HL-60 (cell line): ENCODE measurements at regions not wholly inside any gene's neighbourhood (a gene's known extent, or its start where the extent isn't known, plus 50 kb on each side); places are given as distances from the start of the nearest gene placed in this dataset.

ENCODE experiments used
- DNase-seq, 2 experiments: peaks; one replicate each; pipeline ENCODE4 v3.0.0-alpha.2; 2010 to 2020; ENCODE audit warnings: low read depth in 1 of 2, low spot score in 1 of 2
- H3K27ac ChIP-seq: fragments of 250-450 bp; sonication (Bioruptor Pico); replicated peaks from 2 replicates; pipeline ENCODE4 v1.5.1; 2020; ENCODE audit warnings: mild to moderate bottlenecking, moderate library complexity
- H3K27me3 ChIP-seq: fragments of 250-450 bp; sonication (Bioruptor Pico); 2 replicates; pipeline ENCODE4 v1.5.1; 2021; ENCODE audit warnings: mild to moderate bottlenecking, moderate library complexity; ENCODE audit not compliant: insufficient read depth, poor library complexity, severe bottlenecking
- H3K4me3 ChIP-seq: replicated peaks from 2 replicates; pipeline ENCODE4 v1.5.1; 2011; ENCODE audit warnings: mild to moderate bottlenecking, control low read depth, low read length; ENCODE audit not compliant: insufficient read depth
- CTCF ChIP-seq: IDR thresholded peaks from one replicate; pipeline ENCODE4 v1.5.1; 2011; ENCODE audit warnings: low read length, control low read depth, inconsistent platforms; ENCODE audit not compliant: insufficient read depth
- GABPA ChIP-seq: IDR thresholded peaks from 2 replicates; pipeline ENCODE4 v1.6.1; 2012; ENCODE audit warnings: low read depth
- POLR2AphosphoS5 ChIP-seq: IDR thresholded peaks from 2 replicates; pipeline ENCODE4 v1.6.1; 2012; ENCODE audit warnings: low read depth
- SPI1 ChIP-seq: IDR thresholded peaks from 2 replicates; pipeline ENCODE4 v1.6.1; 2012; ENCODE audit warnings: low read depth, mild to moderate bottlenecking, borderline replicate concordance
- TF ChIP-seq, protein P1 (sequence below): IDR thresholded peaks from 2 replicates; pipeline ENCODE4 v1.6.1; 2012; ENCODE audit warnings: low read depth; ENCODE audit not compliant: insufficient replicate concordance

- TF ChIP-seq GABPA (no peak), POLR2AphosphoS5 (no peak), CTCF (no peak), SPI1 (no peak)
- TF ChIP-seq, protein P1, sequence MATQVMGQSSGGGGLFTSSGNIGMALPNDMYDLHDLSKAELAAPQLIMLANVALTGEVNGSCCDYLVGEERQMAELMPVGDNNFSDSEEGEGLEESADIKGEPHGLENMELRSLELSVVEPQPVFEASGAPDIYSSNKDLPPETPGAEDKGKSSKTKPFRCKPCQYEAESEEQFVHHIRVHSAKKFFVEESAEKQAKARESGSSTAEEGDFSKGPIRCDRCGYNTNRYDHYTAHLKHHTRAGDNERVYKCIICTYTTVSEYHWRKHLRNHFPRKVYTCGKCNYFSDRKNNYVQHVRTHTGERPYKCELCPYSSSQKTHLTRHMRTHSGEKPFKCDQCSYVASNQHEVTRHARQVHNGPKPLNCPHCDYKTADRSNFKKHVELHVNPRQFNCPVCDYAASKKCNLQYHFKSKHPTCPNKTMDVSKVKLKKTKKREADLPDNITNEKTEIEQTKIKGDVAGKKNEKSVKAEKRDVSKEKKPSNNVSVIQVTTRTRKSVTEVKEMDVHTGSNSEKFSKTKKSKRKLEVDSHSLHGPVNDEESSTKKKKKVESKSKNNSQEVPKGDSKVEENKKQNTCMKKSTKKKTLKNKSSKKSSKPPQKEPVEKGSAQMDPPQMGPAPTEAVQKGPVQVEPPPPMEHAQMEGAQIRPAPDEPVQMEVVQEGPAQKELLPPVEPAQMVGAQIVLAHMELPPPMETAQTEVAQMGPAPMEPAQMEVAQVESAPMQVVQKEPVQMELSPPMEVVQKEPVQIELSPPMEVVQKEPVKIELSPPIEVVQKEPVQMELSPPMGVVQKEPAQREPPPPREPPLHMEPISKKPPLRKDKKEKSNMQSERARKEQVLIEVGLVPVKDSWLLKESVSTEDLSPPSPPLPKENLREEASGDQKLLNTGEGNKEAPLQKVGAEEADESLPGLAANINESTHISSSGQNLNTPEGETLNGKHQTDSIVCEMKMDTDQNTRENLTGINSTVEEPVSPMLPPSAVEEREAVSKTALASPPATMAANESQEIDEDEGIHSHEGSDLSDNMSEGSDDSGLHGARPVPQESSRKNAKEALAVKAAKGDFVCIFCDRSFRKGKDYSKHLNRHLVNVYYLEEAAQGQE, result no peak
- H3K4me3 ChIP-seq, result no peak overlapping the region
- DNase-seq, result no peak
- H3K27ac ChIP-seq, result peak overlapping the region; percentile 91
- H3K27me3 ChIP-seq, result no peaks in the 10 kb centered on the region
These were observed 126.9 kb upstream of the ZNF516 start for GRCh38 chr18:76621782-76622495.

- TF ChIP-seq CTCF, result no peak
- no peak for TF ChIP-seq SPI1
- TF ChIP-seq, protein P1, result no peak
- no peak for TF ChIP-seq POLR2AphosphoS5
- TF ChIP-seq GABPA, result no peak
- peak overlapping the region; percentile 91 for H3K27ac ChIP-seq
- H3K27me3 ChIP-seq, result no peaks in the 10 kb centered on the region
- no peak overlapping the region for H3K4me3 ChIP-seq
- DNase-seq, result no peak
These were observed 126.2 kb upstream of the ZNF516 start for GRCh38 chr18:76621226-76621625.

- peak; percentile 98 to 99 for DNase-seq
- H3K27me3 ChIP-seq, result no peaks in the 10 kb centered on the region
- TF ChIP-seq CTCF (peak; percentile 81), GABPA (peak; percentile 41; the same call in 1 of the 2 replicates), SPI1 (peak; percentile 78; the same call in 1 of the 2 replicates), POLR2AphosphoS5 (peak; percentile 88; the same call in 1 of the 2 replicates)
- TF ChIP-seq, protein P1, result peak; percentile 19
- H3K4me3 ChIP-seq, result peak overlapping the region; percentile 24
- H3K27ac ChIP-seq, result peak overlapping the region; percentile 91
These were observed 125.5 kb upstream of the ZNF516 start for GRCh38 chr18:76620321-76621170.
